ENCODE measurements at regions not wholly inside any gene's neighbourhood (a gene's known extent, or its start where the extent isn't known, plus 50 kb on each side); places are given as distances from the start of the nearest gene placed in this dataset.

DNA sequence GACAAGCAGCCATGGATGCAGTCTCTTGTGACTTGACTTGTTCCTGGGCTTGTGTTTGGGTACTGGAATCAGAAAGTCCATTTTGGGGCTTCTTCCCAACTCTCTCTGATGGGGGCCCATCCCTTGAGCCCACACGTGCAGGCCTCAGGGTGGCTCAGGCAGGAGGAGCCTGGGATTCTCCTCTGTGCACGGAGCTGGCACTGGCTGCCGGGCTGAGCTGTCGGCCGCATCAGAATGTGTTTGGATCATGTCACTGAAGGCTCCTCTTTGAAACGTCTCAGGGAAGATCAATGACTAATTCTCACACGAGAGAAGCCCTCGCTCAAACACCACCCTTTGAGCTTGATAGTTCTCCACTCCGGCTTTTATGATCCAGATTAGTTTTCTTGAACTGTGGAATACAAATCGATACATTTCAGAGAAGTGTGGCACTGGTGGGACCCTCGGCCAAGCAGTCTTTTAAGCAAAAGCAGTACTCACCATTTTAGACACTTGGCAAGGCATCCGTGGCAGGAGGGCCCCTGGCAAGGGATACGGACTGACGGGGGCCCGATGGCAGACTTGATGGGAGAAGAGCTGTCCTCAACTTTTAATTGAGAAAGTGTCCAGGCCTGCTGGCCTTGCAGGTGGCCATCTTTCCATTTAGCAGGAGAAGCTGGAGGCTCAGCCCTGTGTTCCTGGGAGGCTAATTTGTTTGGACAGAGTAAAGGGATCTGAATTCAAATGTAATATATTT is 220.7 kb upstream of the C1orf174 start:
- DNase-seq (ENCODE audit: low read depth) (no peak), FAIRE-seq (peak; percentile 52)
- no peak for TF ChIP-seq CTCF (IDR thresholded peaks at IDR 0.05; ENCODE audit: insufficient read depth, low read length, severe bottlenecking)
- Histone ChIP-seq H3K4me3 (ENCODE audit: low read depth, low read length) (no peak overlapping the region), H3K27me3 (ENCODE audit: control insufficient read depth, insufficient read depth, low read length) (no peaks in the 10 kb centered on the region), H3K36me3 (ENCODE audit: control insufficient read depth, insufficient read depth, low read length) (no peaks in the 10 kb centered on the region)

DNA sequence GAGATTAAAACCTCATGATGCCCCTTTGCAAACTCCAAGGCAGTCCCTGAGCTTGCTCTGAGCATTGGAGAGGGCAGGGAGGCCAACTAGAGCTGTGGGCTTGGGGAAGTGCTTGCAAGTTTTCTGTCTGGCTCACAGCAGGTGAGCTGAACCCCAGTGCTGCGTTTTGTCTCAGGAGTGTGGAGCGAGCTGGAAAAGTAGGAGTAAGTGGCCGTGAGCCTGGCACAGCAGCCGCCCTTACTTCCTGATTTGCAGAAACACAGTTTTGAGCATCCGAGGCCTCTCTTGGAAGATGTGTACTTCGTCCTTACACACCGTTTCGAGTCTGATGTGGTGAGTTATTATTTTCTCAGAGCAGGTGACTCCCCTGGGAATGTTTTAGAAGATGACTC is 221.2 kb upstream of the C1orf174 start:
- FAIRE-seq = no peak
- no peak overlapping the region for H3K4me3 ChIP-seq (ENCODE audit: low read depth, low read length)
- TF ChIP-seq CTCF (IDR thresholded peaks at IDR 0.05; ENCODE audit: insufficient read depth, low read length, severe bottlenecking) = no peak
- H3K27me3 ChIP-seq (ENCODE audit: control insufficient read depth, insufficient read depth, low read length) = no peaks in the 10 kb centered on the region
- H3K36me3 ChIP-seq (ENCODE audit: control insufficient read depth, insufficient read depth, low read length) = no peaks in the 10 kb centered on the region
- no peak for DNase-seq (ENCODE audit: low read depth)

DNA sequence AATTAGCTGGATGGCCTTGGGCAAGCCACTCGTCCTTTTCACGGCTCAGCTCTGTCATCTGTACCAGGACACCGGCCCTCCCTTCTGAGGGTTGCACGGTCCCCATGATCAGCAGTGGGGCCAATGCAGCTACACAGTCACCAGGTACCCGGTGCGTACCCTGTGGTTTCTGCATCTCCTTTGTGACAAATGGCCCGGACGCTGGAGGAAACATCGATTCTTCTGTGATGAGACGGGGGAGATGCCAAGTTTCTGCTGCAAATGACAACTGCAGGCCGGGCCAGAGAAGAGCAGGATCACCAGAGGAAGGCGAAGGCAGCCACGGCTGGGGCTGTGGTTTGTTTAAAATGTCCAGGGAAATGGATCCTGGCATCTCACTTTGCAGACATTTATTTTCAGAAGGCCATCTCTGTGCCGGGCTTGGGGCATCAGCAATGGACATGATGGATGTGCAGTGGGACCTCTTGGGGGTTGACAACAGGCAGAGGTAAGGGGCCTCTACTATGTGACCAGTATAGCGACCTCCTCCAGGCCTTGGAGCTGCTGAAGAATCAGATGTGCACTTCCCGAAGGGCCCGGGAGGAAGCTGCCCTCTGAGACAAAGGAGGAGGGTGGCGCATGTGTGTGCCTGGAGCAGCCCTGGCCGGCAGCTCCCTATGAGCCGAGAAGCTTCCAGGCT is 221.9 kb upstream of the C1orf174 start:
- FAIRE-seq = no peak

DNA sequence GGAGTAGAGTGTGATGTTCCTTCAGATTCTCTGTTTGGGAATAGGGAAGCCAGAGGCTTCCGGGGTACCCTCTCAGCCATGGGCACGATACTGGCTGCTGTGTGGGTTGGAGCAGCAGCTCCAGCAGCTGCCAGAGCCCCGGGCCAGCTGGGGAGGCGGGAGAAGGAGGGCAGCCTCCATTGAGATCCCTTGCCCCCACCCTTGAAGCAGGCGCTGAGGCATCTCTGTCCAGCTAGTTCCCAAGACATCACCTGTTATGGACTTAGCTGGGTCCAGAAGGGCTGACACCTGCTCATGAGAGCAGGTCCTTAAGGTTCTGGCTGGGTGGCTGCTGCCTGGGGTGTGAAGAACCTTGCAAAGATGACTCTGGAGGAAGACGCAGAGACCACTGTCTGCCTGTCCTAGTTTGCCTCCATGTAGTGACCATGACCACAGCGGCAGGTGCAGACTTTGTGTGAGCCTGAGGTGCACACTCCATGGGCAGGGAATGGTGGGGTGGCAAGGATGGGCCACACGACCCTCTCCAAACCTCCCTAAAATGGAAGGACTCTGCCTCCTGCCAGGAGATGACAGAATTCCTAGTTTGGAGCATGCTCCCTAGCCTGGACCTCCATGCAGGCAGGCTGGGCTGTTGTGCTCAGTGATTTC is 222.6 kb upstream of the C1orf174 start:
- Histone ChIP-seq H3K4me3 (ENCODE audit: low read depth, low read length) (no peak overlapping the region), H3K27me3 (ENCODE audit: control insufficient read depth, insufficient read depth, low read length) (no peaks in the 10 kb centered on the region), H3K36me3 (ENCODE audit: control insufficient read depth, insufficient read depth, low read length) (no peaks in the 10 kb centered on the region)
- DNase-seq (ENCODE audit: low read depth) = no peak
- TF ChIP-seq CTCF (IDR thresholded peaks at IDR 0.05; ENCODE audit: insufficient read depth, low read length, severe bottlenecking) = no peak
- no peak for FAIRE-seq

More for the DNA sequence above, 221.9 kb upstream of the C1orf174 start:
- H3K4me3 ChIP-seq (ENCODE audit: low read depth, low read length) = no peak overlapping the region
- no peaks in the 10 kb centered on the region for H3K36me3 ChIP-seq (ENCODE audit: control insufficient read depth, insufficient read depth, low read length)
- TF ChIP-seq CTCF (IDR thresholded peaks at IDR 0.05; ENCODE audit: insufficient read depth, low read length, severe bottlenecking) = no peak
- no peak for DNase-seq (ENCODE audit: low read depth)
- H3K27me3 ChIP-seq (ENCODE audit: control insufficient read depth, insufficient read depth, low read length) = no peaks in the 10 kb centered on the region

GRCh38 chr1:4124631-4125145 is 224.6 kb upstream of the C1orf174 start:
- no peaks in the 10 kb centered on the region for H3K27me3 ChIP-seq (ENCODE audit: control insufficient read depth, insufficient read depth, low read length)

More at GRCh38 chr1:4124631-4125145, 224.6 kb upstream of the C1orf174 start:
- DNase-seq (ENCODE audit: low read depth) = no peak
- FAIRE-seq = no peak
- no peak for TF ChIP-seq CTCF (IDR thresholded peaks at IDR 0.05; ENCODE audit: insufficient read depth, low read length, severe bottlenecking)
- Histone ChIP-seq H3K36me3 (ENCODE audit: control insufficient read depth, insufficient read depth, low read length) (no peaks in the 10 kb centered on the region), H3K4me3 (ENCODE audit: low read depth, low read length) (no peak overlapping the region)
